NK-92 (cell line): ENCODE measurements at regions not wholly inside any gene's neighbourhood (a gene's known extent, or its start where the extent isn't known, plus 50 kb on each side); places are given as distances from the start of the nearest gene placed in this dataset.
"Not testable (repeated sequence)": the region's sequence is repeated elsewhere in the genome, so short reads cannot be mapped to it uniquely, and the experiment has no call there.

Experiments used
- DNase-seq: peaks from one replicate; lab custom pipeline; 2025; ENCODE audit not compliant: unreplicated experiment; lab: John Stamatoyannopoulos, UW

- DNase-seq, result no peak
Observed at GRCh38 chr4:81606801-81607501, 135.2 kb upstream of the RASGEF1B start.

GRCh38 chr4:81606166-81606565, 134.5 kb upstream of the RASGEF1B start:
- no peak for DNase-seq

- no peak for DNase-seq
Observed at GRCh38 chr4:81605271-81605670, 133.6 kb upstream of the RASGEF1B start.

GRCh38 chr4:81604683-81605218, 133.0 kb upstream of the RASGEF1B start:
- DNase-seq, result no peak

GRCh38 chr4:81602854-81603253, 131.1 kb upstream of the RASGEF1B start:
- DNase-seq, result no peak

- no peak for DNase-seq
Observed at GRCh38 chr4:81601358-81601694, 129.6 kb upstream of the RASGEF1B start.

GRCh38 chr4:81600520-81601357, 129.0 kb upstream of the RASGEF1B start:
- DNase-seq, result no peak

GRCh38 chr4:81599742-81600380, 128.2 kb upstream of the RASGEF1B start:
- DNase-seq, result no peak

- DNase-seq, result no peak
Observed at GRCh38 chr4:81595798-81596610, 124.3 kb upstream of the RASGEF1B start.

- no peak for DNase-seq
Observed at GRCh38 chr4:81595287-81595686, 123.6 kb upstream of the RASGEF1B start.

- no peak for DNase-seq
Observed at GRCh38 chr4:81594490-81595159, 122.9 kb upstream of the RASGEF1B start.

GRCh38 chr4:81592701-81593100, 121.0 kb upstream of the RASGEF1B start:
- no peak for DNase-seq

- no peak for DNase-seq
Observed at GRCh38 chr4:81590596-81590995, 118.9 kb upstream of the RASGEF1B start.

- DNase-seq, result no peak
Observed at GRCh38 chr4:81589262-81589661, 117.6 kb upstream of the RASGEF1B start.

GRCh38 chr4:81586706-81587105, 115.0 kb upstream of the RASGEF1B start:
- DNase-seq, result no peak

- not testable (repeated sequence) for DNase-seq
Observed at GRCh38 chr4:81580994-81581374, 109.3 kb upstream of the RASGEF1B start.

- DNase-seq, result no peak
Observed at GRCh38 chr4:81580346-81580993, 108.8 kb upstream of the RASGEF1B start.

- DNase-seq, result no peak
Observed at GRCh38 chr4:81577392-81577791, 105.7 kb upstream of the RASGEF1B start.

- no peak for DNase-seq
Observed at GRCh38 chr4:81574991-81575390, 103.3 kb upstream of the RASGEF1B start.

GRCh38 chr4:81573840-81574239, 102.1 kb upstream of the RASGEF1B start:
- no peak for DNase-seq
